ACC112 (cell line): ENCODE measurements at regions not wholly inside any gene's neighbourhood (a gene's known extent, or its start where the extent isn't known, plus 50 kb on each side); places are given as distances from the start of the nearest gene placed in this dataset.

Experiments
- H2AFZ ChIP-seq: fragments of 200-600 bp; sonication (generic); one replicate; pipeline ENCODE4 v1.6.0; 2017; ENCODE audit warnings: antibody characterized with exemption, low read length; ENCODE audit not compliant: unreplicated experiment
- H3K27ac ChIP-seq: fragments of 200-600 bp; sonication (generic); 2 replicates; pipeline ENCODE4 v1.5.1; 2014; ENCODE audit warnings: low read depth, mild to moderate bottlenecking, antibody characterized with exemption, low read length, moderate library complexity
- H3K27me3 ChIP-seq: fragments of 200-600 bp; sonication (generic); 2 replicates; pipeline ENCODE4 v1.6.1; 2014; ENCODE audit warnings: mild to moderate bottlenecking, antibody characterized with exemption, low read length, moderate library complexity, mixed read lengths; ENCODE audit not compliant: insufficient read depth
- H3K36me3 ChIP-seq: fragments of 200-600 bp; sonication (generic); 2 replicates; pipeline ENCODE4 v1.6.1; 2016; ENCODE audit warnings: mild to moderate bottlenecking, antibody characterized with exemption, low read length, moderate library complexity, mixed read lengths; ENCODE audit not compliant: insufficient read depth
- H3K4me1 ChIP-seq: fragments of 200-600 bp; sonication (generic); one replicate; pipeline ENCODE4 v1.6.1; 2016; ENCODE audit warnings: low read length, mixed read lengths; ENCODE audit not compliant: insufficient read depth, unreplicated experiment, control insufficient read depth
- H3K4me3 ChIP-seq: fragments of 200-600 bp; sonication (generic); 2 replicates; pipeline ENCODE4 v1.5.1; 2014; ENCODE audit warnings: mild to moderate bottlenecking, low read depth, low read length
- H3K79me2 ChIP-seq: fragments of 200-600 bp; sonication (generic); one replicate; pipeline ENCODE4 v1.6.0; 2016; ENCODE audit warnings: low read length; ENCODE audit not compliant: control insufficient read depth, unreplicated experiment, insufficient read depth

- Histone ChIP-seq H3K27me3 (no peaks in the 10 kb centered on the region), H3K27ac (no peak overlapping the region), H3K4me1 (no peaks in the 10 kb centered on the region), H2AFZ (no peak overlapping the region), H3K36me3 (no peaks in the 10 kb centered on the region), H3K79me2 (no peaks in the 10 kb centered on the region), H3K4me3 (no peak overlapping the region)
Measured at GRCh38 chr2:193883820-193884219, 1689.1 kb upstream of the TMEFF2 start.

GRCh38 chr2:193876980-193877379 is 1682.2 kb upstream of the TMEFF2 start:
- Histone ChIP-seq H2AFZ (no peak overlapping the region), H3K79me2 (no peaks in the 10 kb centered on the region), H3K4me3 (no peak overlapping the region), H3K27me3 (no peaks in the 10 kb centered on the region), H3K4me1 (no peaks in the 10 kb centered on the region), H3K36me3 (no peaks in the 10 kb centered on the region), H3K27ac (no peak overlapping the region)

GRCh38 chr2:193869564-193869963 is 1674.8 kb upstream of the TMEFF2 start:
- Histone ChIP-seq H3K4me3 (no peak overlapping the region), H3K27me3 (no peaks in the 10 kb centered on the region), H3K27ac (no peak overlapping the region), H2AFZ (no peak overlapping the region), H3K4me1 (no peaks in the 10 kb centered on the region), H3K79me2 (no peaks in the 10 kb centered on the region), H3K36me3 (no peaks in the 10 kb centered on the region)

GRCh38 chr2:193868833-193869232 is 1674.1 kb upstream of the TMEFF2 start:
- no peaks in the 10 kb centered on the region for H3K27me3 ChIP-seq
- H3K27ac ChIP-seq, result no peak overlapping the region
- H2AFZ ChIP-seq, result no peak overlapping the region
- no peaks in the 10 kb centered on the region for H3K79me2 ChIP-seq
- no peak overlapping the region for H3K4me3 ChIP-seq
- H3K4me1 ChIP-seq, result no peaks in the 10 kb centered on the region
- H3K36me3 ChIP-seq, result no peaks in the 10 kb centered on the region

GRCh38 chr2:193868132-193868531 is 1673.4 kb upstream of the TMEFF2 start:
- H3K79me2 ChIP-seq, result no peaks in the 10 kb centered on the region

GRCh38 chr2:193867454-193867853 is 1672.7 kb upstream of the TMEFF2 start:
- no peaks in the 10 kb centered on the region for H3K79me2 ChIP-seq
- H3K36me3 ChIP-seq, result no peaks in the 10 kb centered on the region
- no peaks in the 10 kb centered on the region for H3K27me3 ChIP-seq
- no peak overlapping the region for H2AFZ ChIP-seq
- H3K4me1 ChIP-seq, result no peaks in the 10 kb centered on the region
- H3K27ac ChIP-seq, result no peak overlapping the region
- no peak overlapping the region for H3K4me3 ChIP-seq

More at GRCh38 chr2:193868132-193868531, 1673.4 kb upstream of the TMEFF2 start:
- Histone ChIP-seq H3K36me3 (no peaks in the 10 kb centered on the region), H3K4me3 (no peak overlapping the region), H2AFZ (no peak overlapping the region), H3K27ac (no peak overlapping the region), H3K4me1 (no peaks in the 10 kb centered on the region), H3K27me3 (no peaks in the 10 kb centered on the region)

GRCh38 chr2:193861557-193861956 is 1666.8 kb upstream of the TMEFF2 start:
- Histone ChIP-seq H3K27me3 (no peaks in the 10 kb centered on the region), H3K36me3 (no peaks in the 10 kb centered on the region), H3K4me1 (no peaks in the 10 kb centered on the region), H3K79me2 (no peaks in the 10 kb centered on the region), H3K4me3 (no peak overlapping the region), H2AFZ (peak overlapping the region; percentile 51), H3K27ac (0 out of 2 replicates have a peak overlapping the region, but pooled peaks have one; percentile 43)

- H2AFZ ChIP-seq, result no peak overlapping the region
- no peaks in the 10 kb centered on the region for H3K36me3 ChIP-seq
- H3K4me3 ChIP-seq, result no peak overlapping the region
- no peaks in the 10 kb centered on the region for H3K79me2 ChIP-seq
- peak overlapping the region; percentile 72 for H3K27ac ChIP-seq
- H3K27me3 ChIP-seq, result no peaks in the 10 kb centered on the region
- peaks cover 9% of the 10 kb centered on the region for H3K4me1 ChIP-seq
Measured at GRCh38 chr2:193847991-193848390, 1653.3 kb upstream of the TMEFF2 start.

GRCh38 chr2:193847130-193847529 is 1652.4 kb upstream of the TMEFF2 start:
- no peaks in the 10 kb centered on the region for H3K27me3 ChIP-seq
- peak overlapping the region; percentile 36; the same call in 1 of the 2 replicates for H3K4me3 ChIP-seq
- H2AFZ ChIP-seq, result no peak overlapping the region
- H3K4me1 ChIP-seq, result peaks cover 13% of the 10 kb centered on the region
- H3K36me3 ChIP-seq, result no peaks in the 10 kb centered on the region
- peak overlapping the region; percentile 72 for H3K27ac ChIP-seq
- H3K79me2 ChIP-seq, result no peaks in the 10 kb centered on the region

- no peak overlapping the region for H3K4me3 ChIP-seq
- no peak overlapping the region for H2AFZ ChIP-seq
- H3K4me1 ChIP-seq, result peaks cover 23% of the 10 kb centered on the region
- H3K79me2 ChIP-seq, result no peaks in the 10 kb centered on the region
- H3K27me3 ChIP-seq, result no peaks in the 10 kb centered on the region
- no peaks in the 10 kb centered on the region for H3K36me3 ChIP-seq
- no peak overlapping the region for H3K27ac ChIP-seq
Measured at GRCh38 chr2:193845604-193846003, 1650.9 kb upstream of the TMEFF2 start.

GRCh38 chr2:193843675-193844074 is 1648.9 kb upstream of the TMEFF2 start:
- Histone ChIP-seq H3K36me3 (no peaks in the 10 kb centered on the region), H2AFZ (no peak overlapping the region), H3K4me3 (no peak overlapping the region), H3K79me2 (no peaks in the 10 kb centered on the region), H3K4me1 (peaks cover 32% of the 10 kb centered on the region), H3K27ac (no peak overlapping the region), H3K27me3 (no peaks in the 10 kb centered on the region)
